ENCODE measurements at regions not wholly inside any gene's neighbourhood (a gene's known extent, or its start where the extent isn't known, plus 50 kb on each side); places are given as distances from the start of the nearest gene placed in this dataset.

- Histone ChIP-seq H3K9ac (ENCODE audit: low read depth, low read length) (no peak overlapping the region), H3K4me3 (ENCODE audit: low read depth, low read length) (no peak overlapping the region), H3K36me3 (ENCODE audit: control insufficient read depth, insufficient read depth, low read length) (no peaks in the 10 kb centered on the region), H3K27me3 (ENCODE audit: control insufficient read depth, insufficient read depth, low read length) (no peaks in the 10 kb centered on the region), H3K9me3 (ENCODE audit: control insufficient read depth, insufficient read depth, low read length) (no peaks in the 10 kb centered on the region), H3K4me1 (ENCODE audit: control insufficient read depth, insufficient read depth, low read length) (no peaks in the 10 kb centered on the region)
Observed at GRCh38 chr2:219946021-219946420, 318.6 kb downstream of the SLC4A3 start.

DNA sequence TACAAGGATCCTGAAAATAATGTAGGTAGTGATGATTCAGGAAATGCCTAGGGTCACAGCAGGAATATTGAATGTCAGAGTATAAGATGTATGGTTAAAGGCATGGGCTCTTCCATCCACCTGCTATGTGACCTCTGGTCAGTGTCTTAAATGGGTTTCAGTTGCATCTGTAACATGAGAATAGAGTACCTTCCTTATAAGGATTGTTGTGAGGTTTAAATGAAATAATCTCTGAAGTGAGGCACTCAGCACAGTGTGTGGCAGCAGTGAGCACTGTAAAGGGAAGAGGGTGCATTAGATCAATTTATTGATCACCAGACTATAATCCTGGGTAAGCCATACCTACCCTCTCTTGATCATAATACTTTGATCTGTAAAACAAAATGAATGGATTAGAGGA is 319.1 kb downstream of the SLC4A3 start:
- Histone ChIP-seq H3K4me3 (ENCODE audit: low read depth, low read length) (no peak overlapping the region), H3K9ac (ENCODE audit: low read depth, low read length) (no peak overlapping the region), H3K9me3 (ENCODE audit: control insufficient read depth, insufficient read depth, low read length) (no peaks in the 10 kb centered on the region), H3K4me1 (ENCODE audit: control insufficient read depth, insufficient read depth, low read length) (no peaks in the 10 kb centered on the region), H3K36me3 (ENCODE audit: control insufficient read depth, insufficient read depth, low read length) (no peaks in the 10 kb centered on the region), H3K27me3 (ENCODE audit: control insufficient read depth, insufficient read depth, low read length) (no peaks in the 10 kb centered on the region)

DNA sequence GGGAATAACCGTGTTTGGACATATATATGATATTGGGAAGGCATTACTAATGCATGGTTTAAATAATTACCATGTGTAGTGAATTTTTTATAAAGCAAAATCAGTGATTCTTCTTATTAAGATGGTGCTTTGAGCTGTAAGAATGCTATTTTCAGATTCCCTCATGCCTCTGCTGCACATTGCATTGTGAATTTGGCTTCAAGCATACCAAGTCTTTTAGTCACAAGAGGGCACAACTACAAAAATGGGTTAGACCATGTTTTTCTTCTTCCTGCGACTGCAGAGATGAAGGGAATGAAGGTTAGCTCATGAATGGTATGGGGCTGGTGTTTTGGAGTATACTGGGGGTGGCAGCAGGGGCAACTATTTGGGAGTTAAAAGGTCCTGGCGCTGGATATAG is 320.1 kb downstream of the SLC4A3 start:
- no peak overlapping the region for H3K4me3 ChIP-seq (ENCODE audit: low read depth, low read length)
- no peaks in the 10 kb centered on the region for H3K36me3 ChIP-seq (ENCODE audit: control insufficient read depth, insufficient read depth, low read length)
- H3K9me3 ChIP-seq (ENCODE audit: control insufficient read depth, insufficient read depth, low read length) = no peaks in the 10 kb centered on the region
- H3K27me3 ChIP-seq (ENCODE audit: control insufficient read depth, insufficient read depth, low read length) = no peaks in the 10 kb centered on the region
- no peaks in the 10 kb centered on the region for H3K4me1 ChIP-seq (ENCODE audit: control insufficient read depth, insufficient read depth, low read length)
- H3K9ac ChIP-seq (ENCODE audit: low read depth, low read length) = no peak overlapping the region

- Histone ChIP-seq H3K4me3 (ENCODE audit: low read depth, low read length) (no peak overlapping the region), H3K9ac (ENCODE audit: low read depth, low read length) (no peak overlapping the region), H3K27me3 (ENCODE audit: control insufficient read depth, insufficient read depth, low read length) (no peaks in the 10 kb centered on the region), H3K36me3 (ENCODE audit: control insufficient read depth, insufficient read depth, low read length) (no peaks in the 10 kb centered on the region), H3K9me3 (ENCODE audit: control insufficient read depth, insufficient read depth, low read length) (no peaks in the 10 kb centered on the region), H3K4me1 (ENCODE audit: control insufficient read depth, insufficient read depth, low read length) (no peaks in the 10 kb centered on the region)
Observed at GRCh38 chr2:219949053-219949452, 321.6 kb downstream of the SLC4A3 start.

DNA sequence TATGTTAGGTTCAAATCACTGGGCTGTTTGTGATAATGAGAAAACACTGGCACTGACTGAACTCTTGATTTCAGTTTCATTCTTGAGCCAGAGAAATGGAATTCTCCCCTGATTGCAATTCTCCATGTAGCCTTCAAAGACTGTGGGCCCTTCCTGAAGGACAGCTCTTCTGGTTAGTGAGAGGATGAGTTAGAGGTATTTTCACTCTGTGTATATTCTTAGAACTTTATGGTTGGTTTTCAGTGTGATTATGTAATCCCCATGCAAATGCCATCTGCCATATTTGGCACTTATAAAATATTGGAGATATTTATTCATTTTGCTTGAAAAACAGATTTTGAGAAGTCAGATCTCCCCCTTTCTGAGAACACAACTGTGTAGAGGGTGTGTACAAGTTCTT is 323.7 kb downstream of the SLC4A3 start:
- H3K4me1 ChIP-seq (ENCODE audit: control insufficient read depth, insufficient read depth, low read length) = no peaks in the 10 kb centered on the region
- no peaks in the 10 kb centered on the region for H3K36me3 ChIP-seq (ENCODE audit: control insufficient read depth, insufficient read depth, low read length)
- H3K4me3 ChIP-seq (ENCODE audit: low read depth, low read length) = no peak overlapping the region
- no peak overlapping the region for H3K9ac ChIP-seq (ENCODE audit: low read depth, low read length)
- H3K27me3 ChIP-seq (ENCODE audit: control insufficient read depth, insufficient read depth, low read length) = no peaks in the 10 kb centered on the region
- H3K9me3 ChIP-seq (ENCODE audit: control insufficient read depth, insufficient read depth, low read length) = no peaks in the 10 kb centered on the region

GRCh38 chr2:219954331-219954730 is 326.9 kb downstream of the SLC4A3 start:
- no peaks in the 10 kb centered on the region for H3K9me3 ChIP-seq (ENCODE audit: control insufficient read depth, insufficient read depth, low read length)
- H3K36me3 ChIP-seq (ENCODE audit: control insufficient read depth, insufficient read depth, low read length) = no peaks in the 10 kb centered on the region
- H3K4me1 ChIP-seq (ENCODE audit: control insufficient read depth, insufficient read depth, low read length) = no peaks in the 10 kb centered on the region
- no peak overlapping the region for H3K9ac ChIP-seq (ENCODE audit: low read depth, low read length)
- H3K4me3 ChIP-seq (ENCODE audit: low read depth, low read length) = no peak overlapping the region
- H3K27me3 ChIP-seq (ENCODE audit: control insufficient read depth, insufficient read depth, low read length) = no peaks in the 10 kb centered on the region

DNA sequence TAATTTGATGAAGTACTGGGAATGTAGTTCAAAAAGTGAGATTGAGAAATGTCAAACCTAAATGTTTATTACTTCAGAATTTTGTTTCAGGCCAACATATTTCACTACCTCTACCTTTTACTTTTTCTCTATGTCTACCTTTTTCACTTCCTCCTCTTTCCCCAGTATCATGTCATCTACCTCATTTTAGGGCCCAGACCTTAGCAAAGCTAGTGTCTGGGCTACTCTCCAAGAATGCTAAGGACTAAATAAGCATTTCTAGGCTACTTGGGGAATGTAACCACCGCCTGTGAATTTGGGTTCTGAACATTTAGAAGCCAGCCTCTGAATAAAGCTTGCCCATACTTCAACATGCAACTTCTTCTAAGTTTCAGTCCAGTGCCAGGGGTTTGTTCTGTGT is 330.4 kb downstream of the SLC4A3 start:
- Histone ChIP-seq H3K4me1 (ENCODE audit: control insufficient read depth, insufficient read depth, low read length) (peaks cover 5% of the 10 kb centered on the region), H3K9me3 (ENCODE audit: control insufficient read depth, insufficient read depth, low read length) (no peaks in the 10 kb centered on the region), H3K27me3 (ENCODE audit: control insufficient read depth, insufficient read depth, low read length) (peaks cover 8% of the 10 kb centered on the region), H3K9ac (ENCODE audit: low read depth, low read length) (no peak overlapping the region), H3K36me3 (ENCODE audit: control insufficient read depth, insufficient read depth, low read length) (no peaks in the 10 kb centered on the region), H3K4me3 (ENCODE audit: low read depth, low read length) (no peak overlapping the region)

GRCh38 chr2:219958941-219959340 is 331.5 kb downstream of the SLC4A3 start:
- H3K4me1 ChIP-seq (ENCODE audit: control insufficient read depth, insufficient read depth, low read length) = peaks cover 6% of the 10 kb centered on the region
- H3K27me3 ChIP-seq (ENCODE audit: control insufficient read depth, insufficient read depth, low read length) = peaks cover 18% of the 10 kb centered on the region
- no peak overlapping the region for H3K4me3 ChIP-seq (ENCODE audit: low read depth, low read length)
- no peaks in the 10 kb centered on the region for H3K36me3 ChIP-seq (ENCODE audit: control insufficient read depth, insufficient read depth, low read length)
- no peaks in the 10 kb centered on the region for H3K9me3 ChIP-seq (ENCODE audit: control insufficient read depth, insufficient read depth, low read length)
- H3K9ac ChIP-seq (ENCODE audit: low read depth, low read length) = no peak overlapping the region

DNA sequence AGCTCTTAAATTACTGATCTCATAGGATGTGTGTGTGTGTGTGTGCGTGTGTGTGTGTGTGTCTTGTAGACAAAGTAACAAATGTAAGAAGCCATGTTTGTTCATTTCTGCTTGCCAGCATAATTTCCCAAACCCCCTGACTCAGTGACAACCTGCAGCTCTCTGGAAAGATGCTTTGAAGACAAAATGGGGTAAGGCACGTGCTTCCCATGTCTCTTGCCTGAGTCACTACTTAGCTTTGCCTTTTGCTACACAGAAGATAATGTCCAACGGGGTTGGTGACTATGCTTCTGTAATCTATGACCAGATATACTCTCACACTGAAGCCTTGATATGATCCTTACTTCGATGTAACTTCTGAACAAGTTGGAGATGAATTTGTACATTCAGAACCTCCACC is 332.0 kb downstream of the SLC4A3 start:
- H3K9me3 ChIP-seq (ENCODE audit: control insufficient read depth, insufficient read depth, low read length) = no peaks in the 10 kb centered on the region
- peaks cover 11% of the 10 kb centered on the region for H3K4me1 ChIP-seq (ENCODE audit: control insufficient read depth, insufficient read depth, low read length)
- no peak overlapping the region for H3K4me3 ChIP-seq (ENCODE audit: low read depth, low read length)
- no peaks in the 10 kb centered on the region for H3K36me3 ChIP-seq (ENCODE audit: control insufficient read depth, insufficient read depth, low read length)
- H3K27me3 ChIP-seq (ENCODE audit: control insufficient read depth, insufficient read depth, low read length) = peaks cover 23% of the 10 kb centered on the region
- H3K9ac ChIP-seq (ENCODE audit: low read depth, low read length) = no peak overlapping the region

DNA sequence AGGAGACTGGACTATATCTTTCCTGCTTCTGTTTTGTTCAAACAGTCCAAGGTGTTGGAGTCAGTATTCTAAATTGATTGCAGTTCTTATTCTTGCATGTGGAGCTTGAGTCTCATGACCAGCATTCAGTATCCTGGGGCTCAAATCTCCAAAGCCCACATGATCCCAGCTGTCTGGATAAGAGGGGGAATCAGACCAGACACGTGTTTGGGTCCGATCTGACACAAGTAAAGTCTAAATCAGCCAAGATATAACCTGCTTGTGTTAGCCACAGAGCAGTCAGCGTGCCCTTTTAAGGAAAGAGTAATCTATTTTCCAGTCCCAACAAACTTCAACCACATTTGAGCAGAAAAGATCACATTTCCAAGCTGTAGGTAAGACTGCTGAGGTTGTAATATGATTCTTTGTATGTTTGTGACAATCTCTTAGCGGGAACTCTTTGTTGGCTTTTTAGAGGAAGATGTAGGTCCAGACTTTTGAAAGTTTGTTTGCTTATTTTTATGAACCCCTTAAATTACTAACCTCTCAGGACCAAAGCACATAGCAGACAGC is 334.6 kb downstream of the SLC4A3 start:
- Histone ChIP-seq H3K36me3 (ENCODE audit: control insufficient read depth, insufficient read depth, low read length) (no peaks in the 10 kb centered on the region), H3K4me1 (ENCODE audit: control insufficient read depth, insufficient read depth, low read length) (peaks cover 30% of the 10 kb centered on the region), H3K4me3 (ENCODE audit: low read depth, low read length) (no peak overlapping the region), H3K9ac (ENCODE audit: low read depth, low read length) (no peak overlapping the region), H3K27me3 (ENCODE audit: control insufficient read depth, insufficient read depth, low read length) (peaks cover 26% of the 10 kb centered on the region), H3K9me3 (ENCODE audit: control insufficient read depth, insufficient read depth, low read length) (no peaks in the 10 kb centered on the region)

DNA sequence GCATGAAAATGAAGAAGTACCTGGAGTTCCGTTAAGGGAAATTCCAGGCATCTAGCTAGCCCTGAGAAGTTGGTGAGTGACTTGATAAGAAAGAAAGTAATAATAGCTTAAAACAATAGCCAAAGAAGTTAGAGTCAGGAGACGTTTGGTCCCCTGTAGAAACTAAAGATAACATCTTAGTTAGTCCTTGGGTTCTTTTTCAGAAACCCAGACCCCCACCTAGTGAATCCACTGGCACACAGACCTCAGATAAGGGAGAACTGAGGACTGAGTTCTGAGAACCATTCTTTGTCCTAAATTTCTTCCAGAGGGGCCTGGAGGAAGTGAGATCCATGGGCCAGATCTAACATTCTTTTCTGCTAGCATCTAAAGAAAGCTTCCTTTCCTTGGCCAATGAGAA is 335.4 kb downstream of the SLC4A3 start:
- H3K36me3 ChIP-seq (ENCODE audit: control insufficient read depth, insufficient read depth, low read length) = no peaks in the 10 kb centered on the region
- no peak overlapping the region for H3K4me3 ChIP-seq (ENCODE audit: low read depth, low read length)
- no peak overlapping the region for H3K9ac ChIP-seq (ENCODE audit: low read depth, low read length)
- H3K27me3 ChIP-seq (ENCODE audit: control insufficient read depth, insufficient read depth, low read length) = peaks cover 26% of the 10 kb centered on the region
- no peaks in the 10 kb centered on the region for H3K9me3 ChIP-seq (ENCODE audit: control insufficient read depth, insufficient read depth, low read length)
- peaks cover 32% of the 10 kb centered on the region for H3K4me1 ChIP-seq (ENCODE audit: control insufficient read depth, insufficient read depth, low read length)

GRCh38 chr2:219965287-219966194 is 338.1 kb downstream of the SLC4A3 start:
- peaks cover 26% of the 10 kb centered on the region for H3K27me3 ChIP-seq (ENCODE audit: control insufficient read depth, insufficient read depth, low read length)
- H3K9ac ChIP-seq (ENCODE audit: low read depth, low read length) = no peak overlapping the region
- no peaks in the 10 kb centered on the region for H3K36me3 ChIP-seq (ENCODE audit: control insufficient read depth, insufficient read depth, low read length)
- no peaks in the 10 kb centered on the region for H3K9me3 ChIP-seq (ENCODE audit: control insufficient read depth, insufficient read depth, low read length)
- peaks cover 29% of the 10 kb centered on the region for H3K4me1 ChIP-seq (ENCODE audit: control insufficient read depth, insufficient read depth, low read length)
- H3K4me3 ChIP-seq (ENCODE audit: low read depth, low read length) = peak overlapping the region; percentile 10
